SK-N-SH (cell line): ENCODE measurements at regions not wholly inside any gene's neighbourhood (a gene's known extent, or its start where the extent isn't known, plus 50 kb on each side); places are given as distances from the start of the nearest gene placed in this dataset.

ENCODE experiments used
- CTCF ChIP-seq: fragments of 200-600 bp; sonication (generic); IDR thresholded peaks from 2 replicates; pipeline ENCODE4 v1.6.1; 2017; ENCODE audit warnings: antibody characterized with exemption, mild to moderate bottlenecking, moderate library complexity
- EZH2phosphoT487 ChIP-seq: fragments of 200-600 bp; sonication (generic); IDR thresholded peaks from 2 replicates; pipeline ENCODE4 v1.6.1; 2017; ENCODE audit warnings: low read depth, mixed run types, mild to moderate bottlenecking, antibody characterized with exemption, moderate library complexity, borderline replicate concordance
- MEF2A ChIP-seq: IDR thresholded peaks from 2 replicates; pipeline ENCODE4 v1.4.0; 2012; ENCODE audit warnings: low read depth, borderline replicate concordance
- MXI1 ChIP-seq: IDR thresholded peaks from 2 replicates; pipeline ENCODE4 v1.6.1; 2012; ENCODE audit warnings: mild to moderate bottlenecking, low read depth, low read length, improper control_type of control experiment
- POLR2AphosphoS5 ChIP-seq: IDR thresholded peaks from 2 replicates; pipeline ENCODE4 v1.6.1; 2012; ENCODE audit warnings: low read depth, low read length
- REST ChIP-seq: IDR thresholded peaks from 2 replicates; pipeline ENCODE4 v1.6.1; 2012; ENCODE audit warnings: mild to moderate bottlenecking, low read depth, low read length, moderate library complexity

- no peak for TF ChIP-seq MXI1
- TF ChIP-seq EZH2phosphoT487 = no peak
- TF ChIP-seq CTCF = no peak
- TF ChIP-seq POLR2AphosphoS5 = no peak
- no peak for TF ChIP-seq MEF2A
- TF ChIP-seq REST = no peak
Observed at GRCh38 chr11:15757048-15757698, 599.2 kb downstream of the SOX6 start.
